GM23338 (cell line): ENCODE measurements at regions not wholly inside any gene's neighbourhood (a gene's known extent, or its start where the extent isn't known, plus 50 kb on each side); places are given as distances from the start of the nearest gene placed in this dataset.

ENCODE experiments used
- ATAC-seq: fragments of 200-7000 bp; cut with Tn5 transposase; 3 replicates; pipeline ENCODE4 v1.9.1; 2020
- DNase-seq: peaks from one replicate; pipeline ENCODE4 v3.0.0-alpha.2; 2015; ENCODE audit warnings: low spot score
- H2AFZ ChIP-seq: fragments of 200-600 bp; sonication (generic); 2 replicates; pipeline ENCODE4 v1.8.0; 2016; ENCODE audit warnings: antibody characterized with exemption, mild to moderate bottlenecking, moderate library complexity
- H3F3A ChIP-seq: fragments of 200-600 bp; sonication (generic); replicated peaks from 2 replicates; pipeline ENCODE4 v1.8.0; 2017; ENCODE audit warnings: antibody characterized with exemption, mixed run types, low read depth
- H3K27ac ChIP-seq: fragments of 200-600 bp; sonication (generic); 2 replicates; pipeline ENCODE4 v1.6.1; 2016; ENCODE audit warnings: low read depth
- H3K27me3 ChIP-seq: fragments of 200-600 bp; sonication (generic); 2 replicates; pipeline ENCODE4 v1.8.0; 2016; ENCODE audit warnings: mild to moderate bottlenecking, mixed run types, moderate library complexity; ENCODE audit not compliant: insufficient read depth
- H3K36me3 ChIP-seq: fragments of 200-600 bp; sonication (generic); 2 replicates; pipeline ENCODE4 v1.8.0; 2016; ENCODE audit warnings: mild to moderate bottlenecking; ENCODE audit not compliant: insufficient read depth
- H3K4me1 ChIP-seq: fragments of 200-600 bp; sonication (generic); 2 replicates; pipeline ENCODE4 v1.8.0; 2016; ENCODE audit warnings: mild to moderate bottlenecking, moderate library complexity; ENCODE audit not compliant: insufficient read depth
- H3K4me2 ChIP-seq: fragments of 200-600 bp; sonication (generic); 2 replicates; pipeline ENCODE4 v1.7.1; 2017; ENCODE audit warnings: mixed run types
- H3K4me3 ChIP-seq: fragments of 200-600 bp; sonication (generic); 2 replicates; pipeline ENCODE4 v1.6.1; 2016; ENCODE audit warnings: mixed run types
- H3K79me2 ChIP-seq: fragments of 200-600 bp; sonication (generic); replicated peaks from 2 replicates; pipeline ENCODE4 v1.8.0; 2017; ENCODE audit warnings: mild to moderate bottlenecking; ENCODE audit not compliant: insufficient read depth
- H3K9me2 ChIP-seq: fragments of 200-600 bp; sonication (generic); 2 replicates; pipeline ENCODE4 v1.8.0; 2017; ENCODE audit not compliant: insufficient read depth
- H4K20me1 ChIP-seq: fragments of 200-600 bp; sonication (generic); replicated peaks from 2 replicates; pipeline ENCODE4 v1.8.0; 2017; ENCODE audit warnings: mild to moderate bottlenecking; ENCODE audit not compliant: insufficient read depth
- H3K27ac Mint-ChIP-seq: 2 replicates; pipeline ENCODE4 v1.8.0; 2020; ENCODE audit warnings: inconsistent platforms, mild to moderate bottlenecking, moderate library complexity, mixed read lengths
- H3K27me3 Mint-ChIP-seq: 3 replicates; pipeline ENCODE4 v1.8.0; 2022; ENCODE audit warnings: low read depth, mild to moderate bottlenecking, moderate library complexity, mixed read lengths, inconsistent platforms; ENCODE audit not compliant: insufficient read depth, poor library complexity
- H3K36me3 Mint-ChIP-seq: 3 replicates; pipeline ENCODE4 v1.8.0; 2021; ENCODE audit warnings: low read depth, mild to moderate bottlenecking, inconsistent platforms, moderate library complexity, mixed read lengths
- H3K4me1 Mint-ChIP-seq: 3 replicates; pipeline ENCODE4 v1.8.0; 2020; ENCODE audit warnings: mild to moderate bottlenecking, inconsistent platforms, mixed read lengths
- H3K4me3 Mint-ChIP-seq: 3 replicates; pipeline ENCODE4 v1.8.0; 2021; ENCODE audit warnings: moderate library complexity, mild to moderate bottlenecking, inconsistent platforms, mixed read lengths
- H3K9me3 Mint-ChIP-seq: 3 replicates; pipeline ENCODE4 v1.8.0; 2020; ENCODE audit warnings: moderate library complexity, mild to moderate bottlenecking, inconsistent platforms, mixed read lengths
- EZH2 ChIP-seq: fragments of 200-600 bp; sonication (generic); IDR thresholded peaks from one replicate; pipeline ENCODE4 v1.8.0; 2017; ENCODE audit warnings: antibody characterized with exemption, mild to moderate bottlenecking, low read depth; ENCODE audit not compliant: unreplicated experiment
- NANOG ChIP-seq: IDR thresholded peaks from 2 replicates; pipeline ENCODE4 v1.6.1; 2016; ENCODE audit warnings: antibody characterized with exemption, borderline replicate concordance
- POLR2AphosphoS5 ChIP-seq: IDR thresholded peaks from 2 replicates; pipeline ENCODE4 v1.6.1; 2016; ENCODE audit warnings: antibody characterized with exemption, low read depth
- STAT1 ChIP-seq: IDR thresholded peaks from one replicate; pipeline ENCODE4 v1.6.1; 2016; ENCODE audit warnings: antibody characterized with exemption; ENCODE audit not compliant: unreplicated experiment
- ZNF114 ChIP-seq: fragments of 250-450 bp; sonication (Bioruptor Pico); IDR thresholded peaks from 2 replicates; pipeline ENCODE4 v1.5.0; 2020; ENCODE audit warnings: mild to moderate bottlenecking, moderate library complexity
- ZNF331 ChIP-seq: fragments of 250-450 bp; sonication (Bioruptor Pico); IDR thresholded peaks from 2 replicates; pipeline ENCODE4 v1.5.0; 2020; ENCODE audit warnings: low read depth, mild to moderate bottlenecking, moderate library complexity
- TF ChIP-seq, protein P1 (sequence below): fragments of 250-450 bp; sonication (Bioruptor Pico); IDR thresholded peaks from 2 replicates; pipeline ENCODE4 v1.5.0; 2020; ENCODE audit warnings: mild to moderate bottlenecking, moderate library complexity
- TF ChIP-seq, protein P2 (sequence below), 2 experiments: fragments of 200-600 bp in 1 of 2; sonication (generic) in 1 of 2; conservative IDR thresholded peaks; 2 replicates each; pipeline versions ENCODE4 v1.5.1 to v1.6.1; 2016 to 2017; ENCODE audit warnings: antibody characterized with exemption in 2 of 2, low read depth in 2 of 2, mild to moderate bottlenecking in 2 of 2, moderate library complexity in 1 of 2
- TF ChIP-seq, protein P3 (sequence below): IDR thresholded peaks from 2 replicates; pipeline ENCODE4 v1.6.1; 2016; ENCODE audit warnings: antibody characterized with exemption

DNA sequence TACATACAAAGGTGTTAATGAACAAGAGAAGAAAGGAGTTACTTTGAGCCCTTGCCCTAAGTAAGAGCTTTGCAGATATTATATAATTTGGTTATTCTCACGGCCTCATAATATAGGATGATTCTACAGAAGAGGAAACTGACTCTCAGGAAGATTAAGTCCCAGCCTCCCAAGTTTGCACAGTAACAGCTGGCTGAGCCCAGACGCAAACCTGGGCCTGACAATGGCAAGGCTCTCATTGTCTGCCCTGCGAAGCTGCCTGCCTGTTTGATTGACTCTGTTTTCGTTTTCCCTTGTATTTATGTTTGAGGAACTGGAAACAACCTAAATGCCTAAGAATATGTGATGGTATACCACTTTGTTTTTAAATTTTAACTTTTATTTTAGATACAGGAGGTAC is 76.2 kb upstream of the PGBD5 start:
- H3F3A ChIP-seq: no peaks in the 10 kb centered on the region

More for the DNA sequence above, 76.2 kb upstream of the PGBD5 start:
- no peak for ATAC-seq
- Mint-ChIP-seq H3K4me1 (peaks cover 5% of the 10 kb centered on the region; the same call in 2 of the 3 replicates), H3K36me3 (peaks cover 9% of the 10 kb centered on the region; the same call in 2 of the 3 replicates), H3K4me3 (no peak overlapping the region), H3K9me3 (peaks cover 19% of the 10 kb centered on the region), H3K27ac (no peak overlapping the region), H3K27me3 (peaks cover 2% of the 10 kb centered on the region)
- TF ChIP-seq NANOG (no peak), STAT1 (no peak), EZH2 (no peak), ZNF331 (CRISPR knock-in tag) (no peak), ZNF114 (no peak), POLR2AphosphoS5 (no peak)
- TF ChIP-seq, protein P1, sequence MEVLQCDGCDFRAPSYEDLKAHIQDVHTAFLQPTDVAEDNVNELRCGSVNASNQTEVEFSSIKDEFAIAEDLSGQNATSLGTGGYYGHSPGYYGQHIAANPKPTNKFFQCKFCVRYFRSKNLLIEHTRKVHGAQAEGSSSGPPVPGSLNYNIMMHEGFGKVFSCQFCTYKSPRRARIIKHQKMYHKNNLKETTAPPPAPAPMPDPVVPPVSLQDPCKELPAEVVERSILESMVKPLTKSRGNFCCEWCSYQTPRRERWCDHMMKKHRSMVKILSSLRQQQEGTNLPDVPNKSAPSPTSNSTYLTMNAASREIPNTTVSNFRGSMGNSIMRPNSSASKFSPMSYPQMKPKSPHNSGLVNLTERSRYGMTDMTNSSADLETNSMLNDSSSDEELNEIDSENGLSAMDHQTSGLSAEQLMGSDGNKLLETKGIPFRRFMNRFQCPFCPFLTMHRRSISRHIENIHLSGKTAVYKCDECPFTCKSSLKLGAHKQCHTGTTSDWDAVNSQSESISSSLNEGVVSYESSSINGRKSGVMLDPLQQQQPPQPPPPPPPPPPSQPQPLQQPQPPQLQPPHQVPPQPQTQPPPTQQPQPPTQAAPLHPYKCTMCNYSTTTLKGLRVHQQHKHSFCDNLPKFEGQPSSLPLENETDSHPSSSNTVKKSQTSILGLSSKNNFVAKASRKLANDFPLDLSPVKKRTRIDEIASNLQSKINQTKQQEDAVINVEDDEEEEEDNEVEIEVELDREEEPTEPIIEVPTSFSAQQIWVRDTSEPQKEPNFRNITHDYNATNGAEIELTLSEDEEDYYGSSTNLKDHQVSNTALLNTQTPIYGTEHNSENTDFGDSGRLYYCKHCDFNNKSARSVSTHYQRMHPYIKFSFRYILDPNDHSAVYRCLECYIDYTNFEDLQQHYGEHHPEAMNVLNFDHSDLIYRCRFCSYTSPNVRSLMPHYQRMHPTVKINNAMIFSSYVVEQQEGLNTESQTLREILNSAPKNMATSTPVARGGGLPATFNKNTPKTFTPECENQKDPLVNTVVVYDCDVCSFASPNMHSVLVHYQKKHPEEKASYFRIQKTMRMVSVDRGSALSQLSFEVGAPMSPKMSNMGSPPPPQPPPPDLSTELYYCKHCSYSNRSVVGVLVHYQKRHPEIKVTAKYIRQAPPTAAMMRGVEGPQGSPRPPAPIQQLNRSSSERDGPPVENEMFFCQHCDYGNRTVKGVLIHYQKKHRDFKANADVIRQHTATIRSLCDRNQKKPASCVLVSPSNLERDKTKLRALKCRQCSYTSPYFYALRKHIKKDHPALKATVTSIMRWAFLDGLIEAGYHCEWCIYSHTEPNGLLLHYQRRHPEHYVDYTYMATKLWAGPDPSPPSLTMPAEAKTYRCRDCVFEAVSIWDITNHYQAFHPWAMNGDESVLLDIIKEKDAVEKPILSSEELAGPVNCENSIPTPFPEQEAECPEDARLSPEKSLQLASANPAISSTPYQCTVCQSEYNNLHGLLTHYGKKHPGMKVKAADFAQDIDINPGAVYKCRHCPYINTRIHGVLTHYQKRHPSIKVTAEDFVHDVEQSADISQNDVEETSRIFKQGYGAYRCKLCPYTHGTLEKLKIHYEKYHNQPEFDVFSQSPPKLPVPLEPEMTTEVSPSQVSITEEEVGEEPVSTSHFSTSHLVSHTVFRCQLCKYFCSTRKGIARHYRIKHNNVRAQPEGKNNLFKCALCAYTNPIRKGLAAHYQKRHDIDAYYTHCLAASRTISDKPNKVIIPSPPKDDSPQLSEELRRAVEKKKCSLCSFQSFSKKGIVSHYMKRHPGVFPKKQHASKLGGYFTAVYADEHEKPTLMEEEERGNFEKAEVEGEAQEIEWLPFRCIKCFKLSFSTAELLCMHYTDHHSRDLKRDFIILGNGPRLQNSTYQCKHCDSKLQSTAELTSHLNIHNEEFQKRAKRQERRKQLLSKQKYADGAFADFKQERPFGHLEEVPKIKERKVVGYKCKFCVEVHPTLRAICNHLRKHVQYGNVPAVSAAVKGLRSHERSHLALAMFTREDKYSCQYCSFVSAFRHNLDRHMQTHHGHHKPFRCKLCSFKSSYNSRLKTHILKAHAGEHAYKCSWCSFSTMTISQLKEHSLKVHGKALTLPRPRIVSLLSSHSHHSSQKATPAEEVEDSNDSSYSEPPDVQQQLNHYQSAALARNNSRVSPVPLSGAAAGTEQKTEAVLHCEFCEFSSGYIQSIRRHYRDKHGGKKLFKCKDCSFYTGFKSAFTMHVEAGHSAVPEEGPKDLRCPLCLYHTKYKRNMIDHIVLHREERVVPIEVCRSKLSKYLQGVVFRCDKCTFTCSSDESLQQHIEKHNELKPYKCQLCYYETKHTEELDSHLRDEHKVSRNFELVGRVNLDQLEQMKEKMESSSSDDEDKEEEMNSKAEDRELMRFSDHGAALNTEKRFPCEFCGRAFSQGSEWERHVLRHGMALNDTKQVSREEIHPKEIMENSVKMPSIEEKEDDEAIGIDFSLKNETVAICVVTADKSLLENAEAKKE (CRISPR knock-in tag): no peak
- TF ChIP-seq, protein P2, sequence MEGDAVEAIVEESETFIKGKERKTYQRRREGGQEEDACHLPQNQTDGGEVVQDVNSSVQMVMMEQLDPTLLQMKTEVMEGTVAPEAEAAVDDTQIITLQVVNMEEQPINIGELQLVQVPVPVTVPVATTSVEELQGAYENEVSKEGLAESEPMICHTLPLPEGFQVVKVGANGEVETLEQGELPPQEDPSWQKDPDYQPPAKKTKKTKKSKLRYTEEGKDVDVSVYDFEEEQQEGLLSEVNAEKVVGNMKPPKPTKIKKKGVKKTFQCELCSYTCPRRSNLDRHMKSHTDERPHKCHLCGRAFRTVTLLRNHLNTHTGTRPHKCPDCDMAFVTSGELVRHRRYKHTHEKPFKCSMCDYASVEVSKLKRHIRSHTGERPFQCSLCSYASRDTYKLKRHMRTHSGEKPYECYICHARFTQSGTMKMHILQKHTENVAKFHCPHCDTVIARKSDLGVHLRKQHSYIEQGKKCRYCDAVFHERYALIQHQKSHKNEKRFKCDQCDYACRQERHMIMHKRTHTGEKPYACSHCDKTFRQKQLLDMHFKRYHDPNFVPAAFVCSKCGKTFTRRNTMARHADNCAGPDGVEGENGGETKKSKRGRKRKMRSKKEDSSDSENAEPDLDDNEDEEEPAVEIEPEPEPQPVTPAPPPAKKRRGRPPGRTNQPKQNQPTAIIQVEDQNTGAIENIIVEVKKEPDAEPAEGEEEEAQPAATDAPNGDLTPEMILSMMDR (conservative IDR thresholded peaks at IDR 0.05; ENCODE audit: low read depth in 2 of 2): no peak
- TF ChIP-seq, protein P3, sequence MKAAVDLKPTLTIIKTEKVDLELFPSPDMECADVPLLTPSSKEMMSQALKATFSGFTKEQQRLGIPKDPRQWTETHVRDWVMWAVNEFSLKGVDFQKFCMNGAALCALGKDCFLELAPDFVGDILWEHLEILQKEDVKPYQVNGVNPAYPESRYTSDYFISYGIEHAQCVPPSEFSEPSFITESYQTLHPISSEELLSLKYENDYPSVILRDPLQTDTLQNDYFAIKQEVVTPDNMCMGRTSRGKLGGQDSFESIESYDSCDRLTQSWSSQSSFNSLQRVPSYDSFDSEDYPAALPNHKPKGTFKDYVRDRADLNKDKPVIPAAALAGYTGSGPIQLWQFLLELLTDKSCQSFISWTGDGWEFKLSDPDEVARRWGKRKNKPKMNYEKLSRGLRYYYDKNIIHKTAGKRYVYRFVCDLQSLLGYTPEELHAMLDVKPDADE: no peak
- Histone ChIP-seq H4K20me1 (no peaks in the 10 kb centered on the region), H3K4me1 (no peaks in the 10 kb centered on the region), H3K4me2 (no peak overlapping the region), H2AFZ (no peak overlapping the region), H3K4me3 (no peak overlapping the region), H3K79me2 (no peaks in the 10 kb centered on the region), H3K36me3 (no peaks in the 10 kb centered on the region), H3K9me2 (no peaks in the 10 kb centered on the region), H3K27me3 (no peaks in the 10 kb centered on the region), H3K27ac (no peak overlapping the region)
- no peak for DNase-seq
